GM18517 (cell line): ENCODE measurements at regions not wholly inside any gene's neighbourhood (a gene's known extent, or its start where the extent isn't known, plus 50 kb on each side); places are given as distances from the start of the nearest gene placed in this dataset.
"Not testable (repeated sequence)": the region's sequence is repeated elsewhere in the genome, so short reads cannot be mapped to it uniquely, and the experiment has no call there.

ENCODE experiments used
- ATAC-seq: cut with Tn5 transposase; IDR thresholded peaks from one replicate; pipeline ENCODE4 v1.9.1; 2021; ENCODE audit warnings: mild to moderate bottlenecking, moderate library complexity; ENCODE audit not compliant: unreplicated experiment

DNA sequence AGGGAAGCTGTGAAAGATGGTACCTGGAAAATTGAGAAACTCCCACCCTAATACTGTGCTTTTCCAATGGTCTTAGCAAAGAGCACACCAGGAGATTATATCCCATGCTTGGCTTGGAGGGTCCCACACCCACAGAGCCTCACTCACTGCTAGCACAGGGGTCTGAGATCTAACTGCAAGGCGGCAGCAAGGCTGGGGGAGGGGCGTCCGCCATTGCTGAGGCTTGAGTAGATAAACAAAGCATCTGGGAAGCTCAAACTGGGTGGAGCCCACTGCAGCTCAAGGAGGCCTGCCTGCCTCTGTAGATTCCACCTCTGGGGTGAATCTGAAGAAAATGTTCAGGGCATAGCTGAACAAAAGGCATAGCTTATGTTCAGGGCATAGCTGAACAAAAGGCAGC is 510.6 kb upstream of the LMO3 start:
- ATAC-seq, result not testable (repeated sequence)

DNA sequence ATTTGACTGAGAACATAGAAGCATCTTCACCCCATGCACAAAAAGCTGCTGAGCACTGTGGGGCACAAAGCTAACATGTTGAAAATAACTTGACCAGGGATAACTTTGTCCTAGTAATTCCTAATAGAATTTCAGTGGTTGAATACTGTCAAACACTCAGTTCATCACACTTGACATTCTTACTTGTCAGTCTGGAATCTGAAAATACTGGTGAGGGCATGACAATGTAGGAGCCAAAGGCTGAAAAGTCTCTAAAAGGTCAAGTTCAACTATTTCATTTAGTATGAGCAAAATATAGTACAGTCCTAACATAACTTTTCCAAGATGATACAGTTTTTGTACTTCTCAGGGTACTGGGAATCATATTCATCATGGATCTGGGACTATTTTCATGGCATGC is 504.4 kb upstream of the LMO3 start:
- no peak for ATAC-seq

DNA sequence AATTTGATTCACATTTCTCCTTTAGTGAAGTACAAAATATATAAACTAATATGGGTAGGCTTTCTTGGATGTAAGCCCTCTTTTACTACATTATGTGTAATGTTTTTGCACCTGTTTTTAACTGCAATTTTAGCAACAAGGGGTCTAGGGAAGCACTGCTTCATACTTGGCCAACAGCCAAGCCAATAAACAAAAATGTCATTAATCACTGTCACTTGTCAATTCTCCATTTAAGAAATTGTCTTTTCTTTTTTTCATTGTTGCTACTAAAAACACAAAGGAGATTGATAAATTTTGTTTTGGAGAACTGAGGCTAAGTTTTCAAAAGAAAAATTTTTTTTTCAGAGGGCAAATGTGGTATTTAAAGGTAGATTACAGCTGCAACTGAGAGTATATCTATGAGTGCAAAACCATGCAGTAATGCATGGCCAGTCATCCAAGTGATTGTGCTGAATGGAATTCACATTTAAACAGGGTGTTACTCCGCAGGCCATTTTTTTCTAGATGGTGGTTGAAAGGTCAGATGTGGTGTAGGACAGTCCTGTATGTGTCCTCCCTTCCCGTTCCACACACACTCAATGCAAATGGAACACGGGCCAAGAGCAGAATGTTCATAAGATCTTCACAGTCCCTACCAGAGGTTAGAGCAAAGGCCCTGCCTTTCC is 503.0 kb upstream of the LMO3 start:
- ATAC-seq, result no peak

DNA sequence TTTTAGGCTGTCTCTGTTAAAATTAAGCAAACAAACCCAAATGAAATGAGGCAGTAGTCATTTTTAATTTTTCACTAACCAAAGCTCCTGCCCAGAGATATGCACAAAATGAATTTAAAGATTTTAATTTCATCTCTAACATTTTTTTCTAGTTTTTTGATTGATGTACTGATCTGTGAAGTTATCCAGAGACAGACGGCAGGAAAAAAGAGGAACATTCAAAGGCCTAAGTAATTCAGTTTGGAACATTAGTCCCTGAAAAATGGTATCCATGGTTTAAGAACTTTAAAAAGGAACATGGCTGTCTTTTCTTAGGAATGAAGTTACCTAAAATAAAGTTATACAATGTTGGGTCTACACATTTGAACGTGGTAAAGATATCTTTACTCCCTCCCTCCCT is 498.8 kb upstream of the LMO3 start:
- no peak for ATAC-seq

DNA sequence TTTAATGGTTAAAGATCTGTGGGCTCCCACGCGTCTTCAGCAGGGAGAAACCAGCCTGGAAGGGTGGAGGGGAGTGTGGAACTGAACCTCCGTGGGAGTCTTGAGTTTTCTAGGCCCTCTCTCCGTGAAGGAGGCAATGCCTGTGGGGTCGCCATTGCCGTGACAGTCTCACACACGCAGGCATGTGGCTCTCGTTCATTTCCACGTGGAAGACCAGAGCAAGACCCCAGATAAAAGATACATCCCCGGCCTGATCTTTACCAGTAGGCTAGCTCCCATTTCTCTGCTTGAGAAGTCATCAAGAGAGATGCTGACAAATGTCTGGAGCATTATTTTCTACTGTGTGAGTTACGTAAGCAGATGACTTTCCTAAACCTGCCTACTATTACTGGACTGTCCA is 491.7 kb upstream of the LMO3 start:
- ATAC-seq, result no peak

DNA sequence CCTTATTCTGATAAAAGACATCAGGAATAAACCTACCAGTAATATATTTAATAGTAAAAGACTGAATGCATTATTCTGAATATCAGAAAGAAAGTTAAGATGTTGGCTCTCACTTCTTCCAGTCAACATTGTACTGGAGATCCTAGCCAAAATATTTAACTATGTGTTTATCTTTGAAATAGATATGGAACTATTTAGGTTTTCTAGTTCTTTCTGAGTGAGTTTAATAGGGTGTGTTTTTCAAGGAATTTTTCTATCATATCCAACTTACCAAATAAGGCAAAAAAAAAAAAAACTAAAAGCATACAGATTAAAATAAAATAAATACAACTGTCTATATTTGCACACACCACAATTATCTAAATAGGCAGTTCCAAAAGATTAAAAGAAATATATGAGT is 478.9 kb upstream of the LMO3 start:
- no peak for ATAC-seq

DNA sequence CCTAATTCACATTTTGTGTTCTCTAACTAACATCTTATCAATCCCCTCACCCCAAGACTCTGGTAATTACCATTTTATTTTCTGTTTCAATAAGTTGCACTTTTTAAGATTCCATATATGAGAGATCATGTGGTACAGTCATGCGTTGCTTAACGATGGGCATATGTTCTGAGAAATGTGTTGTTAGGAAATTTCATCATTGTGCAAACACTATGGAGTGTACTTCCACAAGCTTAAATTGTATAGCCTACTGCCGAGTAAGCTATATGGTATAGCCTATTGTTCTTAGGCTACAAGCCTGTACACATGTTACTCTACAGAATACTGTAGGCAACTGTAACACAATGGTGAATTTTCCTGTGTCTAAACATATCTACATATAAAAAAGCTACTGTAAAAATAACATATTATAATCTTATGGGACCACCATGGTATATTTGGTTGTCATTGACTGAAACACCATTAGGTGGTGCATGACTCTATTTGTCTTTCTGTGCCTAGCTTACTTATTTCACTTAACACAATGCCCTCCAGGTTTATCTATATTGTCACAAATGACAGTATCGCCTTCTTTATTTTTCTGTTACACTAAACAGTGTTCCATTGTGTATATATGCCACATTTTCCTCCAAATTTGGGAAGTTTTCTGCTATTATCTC is 473.4 kb upstream of the LMO3 start:
- no peak for ATAC-seq

DNA sequence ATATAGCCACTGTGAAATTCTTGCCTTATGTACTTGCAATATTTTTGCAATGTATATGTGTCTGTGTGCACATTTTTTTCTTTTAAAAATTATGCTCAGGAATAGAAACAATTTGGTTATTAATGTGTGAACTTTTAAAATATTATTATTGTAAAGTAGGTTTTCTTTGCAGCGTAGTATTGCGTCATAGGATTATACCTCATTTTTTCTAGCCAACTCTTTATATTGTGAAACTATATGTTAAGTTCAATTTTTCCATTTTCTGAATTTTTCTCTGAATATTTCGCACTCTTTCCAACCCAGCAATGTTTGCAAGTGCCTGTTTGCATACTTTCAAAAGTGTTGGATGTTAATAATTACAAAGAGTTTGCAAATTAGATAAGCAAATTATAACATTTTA is 471.6 kb upstream of the LMO3 start:
- no peak for ATAC-seq

DNA sequence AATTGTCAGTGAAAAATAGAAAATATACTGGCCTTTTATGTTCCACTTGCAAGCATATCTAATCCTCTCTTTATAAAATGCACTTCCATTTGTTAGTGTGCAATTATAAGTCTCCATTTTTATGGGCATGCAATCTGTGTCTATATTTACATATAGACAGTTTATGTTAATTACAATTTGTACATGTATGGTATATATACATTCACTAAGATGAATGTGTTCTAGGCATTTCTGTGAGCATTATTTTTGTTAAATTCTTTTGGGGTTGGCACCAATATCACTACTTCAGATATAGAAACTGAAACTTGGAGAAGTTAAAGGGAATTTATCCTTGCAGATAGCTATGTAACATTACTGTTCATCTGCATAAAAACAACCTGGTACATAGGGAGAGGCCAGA is 470.8 kb upstream of the LMO3 start:
- ATAC-seq, result no peak

DNA sequence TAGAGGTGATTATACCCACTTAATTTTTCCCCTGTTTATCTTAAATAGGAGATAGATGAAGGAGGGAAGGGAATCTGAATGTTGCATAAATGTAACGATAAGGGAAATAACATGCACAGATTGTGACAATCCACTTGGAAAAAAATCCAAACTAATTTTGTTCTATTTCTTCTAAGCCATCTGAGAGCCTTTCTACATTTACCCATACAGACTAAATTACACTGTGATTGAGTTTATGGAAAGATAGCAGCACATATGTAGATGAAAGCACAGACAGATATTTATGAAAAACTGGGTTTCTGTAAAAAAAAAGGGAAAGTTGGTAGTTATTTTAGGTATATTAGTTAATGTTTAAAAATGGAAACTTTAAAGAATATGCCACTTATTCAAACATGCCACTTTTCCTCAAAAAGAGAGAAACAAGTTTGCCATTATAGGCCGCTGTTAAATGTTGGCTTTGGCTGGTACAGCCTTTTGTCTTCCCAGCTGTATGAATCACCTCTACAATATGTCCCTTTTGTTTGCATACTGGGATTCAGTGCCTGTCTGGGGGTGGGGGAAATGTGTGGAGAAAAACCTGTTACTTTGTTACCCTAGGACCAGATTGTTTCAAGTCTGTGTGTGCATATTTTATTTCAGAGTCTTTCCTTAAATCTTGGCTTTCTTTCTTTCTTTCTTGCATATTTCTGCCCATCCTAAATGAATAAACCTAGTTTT is 470.2 kb upstream of the LMO3 start:
- no peak for ATAC-seq

DNA sequence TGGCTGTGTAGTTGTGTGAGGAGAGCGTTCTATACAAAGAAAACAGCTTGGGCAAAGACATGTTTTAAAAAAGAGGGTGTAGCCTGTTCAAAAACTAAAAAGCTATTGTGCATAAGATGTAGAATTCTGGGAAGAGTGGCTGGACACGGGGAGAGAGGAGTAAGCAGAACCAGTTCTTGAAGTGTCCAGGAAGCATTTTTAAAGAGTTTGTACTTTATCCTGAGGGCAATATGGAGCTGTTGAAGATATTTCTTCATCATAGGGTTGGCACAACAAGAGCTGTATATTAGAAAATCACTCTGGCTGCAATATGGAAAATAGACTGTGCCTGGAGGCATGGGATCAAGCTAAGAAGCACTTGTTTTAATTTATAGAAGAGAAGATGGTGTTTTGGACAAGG is 458.9 kb upstream of the LMO3 start:
- no peak for ATAC-seq

DNA sequence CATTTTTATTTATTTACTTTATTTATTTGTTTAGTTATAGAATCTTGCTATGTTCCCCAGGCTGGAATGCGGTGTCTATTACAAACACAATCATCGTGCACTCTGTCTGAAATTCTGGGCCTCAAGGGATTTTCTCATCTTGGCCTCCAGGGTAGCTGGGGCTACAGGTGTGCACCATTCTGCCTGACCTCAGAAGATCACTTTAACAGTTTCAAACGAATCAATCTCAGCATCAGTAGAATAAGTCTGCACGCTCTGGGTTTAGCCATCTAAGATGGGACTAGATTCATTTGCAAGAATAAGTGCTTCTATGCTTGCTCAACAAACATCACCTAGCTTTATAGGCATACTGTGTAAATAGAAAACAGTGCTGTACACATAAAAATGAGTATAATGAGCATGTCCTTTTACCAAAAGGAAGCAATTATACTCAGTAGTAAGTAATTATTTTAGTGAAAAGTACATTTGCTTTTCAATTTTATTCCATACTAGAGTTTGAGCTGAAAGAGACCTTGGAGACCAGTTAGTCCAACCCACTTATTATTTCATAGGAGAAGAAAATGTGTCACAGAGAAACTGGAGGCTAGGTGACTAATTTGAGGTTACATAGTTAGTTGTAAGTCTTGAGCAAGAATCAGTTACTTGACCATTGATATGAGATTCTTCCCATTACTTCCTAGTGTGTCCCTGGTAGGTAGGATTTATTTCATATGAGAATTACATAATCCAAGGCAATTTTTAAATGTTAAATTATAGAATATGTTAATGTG is 456.5 kb upstream of the LMO3 start:
- no peak for ATAC-seq

DNA sequence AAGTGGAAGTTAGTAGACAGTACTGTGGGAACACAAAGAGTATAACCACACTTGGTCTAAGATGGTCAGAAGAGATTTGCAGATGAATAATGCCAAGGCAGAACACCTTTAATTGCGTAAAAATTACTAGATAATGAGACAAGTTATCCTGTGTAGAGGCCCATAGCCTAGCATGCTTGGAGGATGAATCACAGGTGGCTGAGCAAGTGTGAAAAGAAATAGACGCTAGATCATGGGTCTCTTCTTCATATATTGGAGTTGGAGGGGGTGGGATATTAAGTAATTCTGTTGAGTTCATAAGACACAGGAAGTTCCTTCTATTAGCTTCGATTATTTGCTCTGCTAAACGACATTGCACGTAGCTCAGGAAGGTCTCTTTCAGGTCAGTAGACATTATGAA is 454.3 kb upstream of the LMO3 start:
- ATAC-seq, result no peak

DNA sequence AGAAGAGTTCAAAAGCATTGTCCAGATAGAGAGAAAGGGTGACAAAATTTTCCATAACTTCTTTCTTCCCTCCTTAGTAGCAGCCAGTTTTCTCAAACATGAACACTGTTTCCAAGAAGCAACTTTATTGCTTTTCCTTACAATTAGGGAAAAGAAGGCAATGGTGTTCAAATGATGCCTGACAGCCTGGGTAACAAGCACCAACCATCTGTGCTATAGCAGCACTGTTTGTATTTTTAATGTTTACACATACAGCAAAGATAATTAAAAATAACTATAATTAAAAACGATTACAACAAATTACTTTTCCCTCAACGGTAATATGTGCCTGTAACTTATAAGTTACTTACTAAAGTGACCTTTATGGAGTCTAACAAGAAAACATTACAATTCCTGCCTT is 450.6 kb upstream of the LMO3 start:
- ATAC-seq, result no peak

DNA sequence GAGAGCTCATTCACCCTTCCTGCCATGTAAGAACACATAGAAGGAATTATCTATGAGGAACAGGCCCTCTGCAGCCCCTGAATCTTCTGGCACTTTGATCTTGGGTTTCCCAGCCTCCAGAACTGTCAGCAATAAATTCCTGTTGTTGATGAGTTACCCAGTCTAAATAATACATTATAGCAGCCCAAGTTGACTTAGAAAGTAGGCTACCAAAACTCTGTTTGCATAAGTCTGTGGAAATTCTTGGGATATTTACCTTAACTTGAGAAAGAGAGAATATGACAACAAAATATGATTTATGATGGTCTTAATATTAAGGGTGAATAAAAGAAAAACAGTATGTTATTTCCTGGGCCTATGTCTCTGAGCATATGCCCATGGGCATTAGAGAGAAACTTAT is 433.0 kb upstream of the LMO3 start:
- no peak for ATAC-seq

DNA sequence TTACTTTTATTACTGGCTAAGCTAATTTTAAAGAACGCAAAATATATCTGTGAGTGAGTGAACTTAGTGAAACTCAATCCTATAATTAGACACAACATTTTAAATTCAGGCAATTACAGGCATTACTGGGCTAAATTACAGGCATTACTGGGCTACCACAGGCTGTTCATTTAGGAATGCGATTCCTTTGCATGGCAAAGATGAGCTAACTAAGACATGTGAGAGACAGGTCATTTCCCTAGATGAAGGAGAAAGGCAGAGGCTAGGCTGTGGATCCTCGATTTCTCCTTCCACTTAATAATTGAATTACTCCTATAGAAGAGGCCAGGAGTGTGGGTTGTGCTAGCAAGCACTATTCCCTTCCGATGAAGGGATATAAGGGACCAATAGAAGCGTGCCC is 429.4 kb upstream of the LMO3 start:
- ATAC-seq, result no peak

DNA sequence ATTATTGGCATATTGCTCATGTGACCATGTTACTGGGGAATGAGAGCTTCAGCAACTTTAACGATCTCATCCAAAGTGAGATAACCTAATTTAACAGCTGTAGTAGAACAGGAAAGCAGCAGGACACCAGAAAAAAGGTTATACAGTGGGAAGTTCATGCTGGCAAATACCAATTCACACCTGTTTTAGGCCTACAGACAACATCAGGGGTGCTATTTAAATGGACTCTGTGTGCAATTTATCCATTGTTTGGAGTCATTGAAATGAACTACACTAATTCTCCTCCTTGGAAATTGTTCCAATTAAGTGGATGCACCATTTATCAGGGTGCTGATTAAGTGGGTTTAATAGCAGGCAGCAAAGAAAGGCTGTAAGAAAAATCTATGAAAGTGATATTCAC is 424.4 kb upstream of the LMO3 start:
- ATAC-seq, result no peak

DNA sequence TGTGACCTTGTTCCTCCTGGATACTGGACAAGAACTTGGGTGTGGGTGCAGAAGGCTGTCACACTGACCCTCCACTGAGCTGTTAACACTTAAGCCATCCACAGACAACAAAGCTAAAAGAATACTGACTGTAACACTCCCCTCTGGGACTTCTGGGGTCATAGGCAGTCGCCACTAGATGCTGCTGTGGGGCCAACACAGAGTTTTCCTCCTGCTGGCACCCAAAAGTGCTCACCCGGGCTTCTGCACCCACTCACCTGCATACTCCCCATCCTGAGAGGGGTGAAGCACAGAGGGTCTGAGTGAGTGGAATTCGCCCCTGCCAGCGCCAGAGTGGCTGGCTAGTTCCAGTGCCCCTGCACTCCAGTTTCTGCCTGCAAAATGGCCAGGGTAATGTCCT is 422.4 kb upstream of the LMO3 start:
- ATAC-seq, result no peak

DNA sequence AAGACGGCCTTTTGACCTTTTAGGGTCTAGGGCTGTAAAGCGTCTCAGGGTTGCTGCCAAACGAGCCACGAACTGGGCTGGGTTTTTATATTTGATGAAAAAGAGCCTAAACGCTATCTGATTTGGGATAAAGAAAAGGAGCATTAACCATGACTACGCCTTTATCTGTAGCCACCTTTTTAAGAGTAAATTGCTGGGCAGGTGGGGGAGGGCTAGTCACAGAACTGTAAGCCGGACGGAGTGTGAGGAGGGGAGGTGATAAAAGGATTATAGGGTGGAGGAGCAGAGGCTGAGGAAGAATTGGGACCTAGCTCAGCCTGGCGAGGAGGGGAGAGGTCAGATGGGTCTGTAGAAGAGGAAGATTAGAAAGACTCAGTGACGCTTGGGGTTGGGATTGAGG is 419.5 kb upstream of the LMO3 start:
- not testable (repeated sequence) for ATAC-seq

DNA sequence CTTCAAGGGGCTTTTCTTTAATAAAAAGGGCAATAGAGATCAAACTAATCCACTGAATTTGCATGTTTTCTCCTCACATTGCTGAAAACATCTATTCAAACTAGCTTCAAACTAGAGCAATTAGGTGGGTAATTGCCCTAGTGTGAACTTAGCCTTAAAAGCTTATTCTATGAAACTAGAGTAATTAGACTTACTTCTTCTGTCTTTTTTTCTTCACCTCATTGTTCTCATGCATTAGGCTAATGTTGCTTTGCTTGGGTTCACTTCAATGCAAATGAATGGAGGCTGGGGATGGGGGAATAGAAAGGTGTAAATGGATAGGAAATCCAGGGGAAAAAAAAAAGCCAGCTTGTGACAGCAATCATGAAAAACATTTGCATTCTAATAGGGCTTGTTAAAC is 414.8 kb upstream of the LMO3 start:
- ATAC-seq, result no peak

DNA sequence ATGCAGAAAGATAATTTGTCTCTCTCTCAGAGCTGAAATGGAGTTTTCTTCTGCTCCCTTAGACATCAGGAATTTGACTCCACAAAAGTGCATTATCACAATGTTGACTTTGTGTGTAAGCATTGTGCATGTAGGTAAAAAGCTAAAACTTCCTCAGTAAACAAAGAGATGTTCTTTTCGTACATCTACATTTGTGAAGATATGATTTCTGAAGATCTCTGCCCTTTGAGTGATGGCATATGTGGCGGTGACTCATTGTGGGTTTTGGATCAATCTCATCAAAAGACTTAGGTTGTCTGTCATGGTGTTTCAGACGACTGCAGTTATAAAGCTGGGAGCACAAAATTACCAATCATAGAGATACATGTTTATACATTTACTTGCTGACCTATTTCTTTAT is 411.4 kb upstream of the LMO3 start:
- ATAC-seq, result no peak
